Panc1 (cell line): ENCODE measurements at regions not wholly inside any gene's neighbourhood (a gene's known extent, or its start where the extent isn't known, plus 50 kb on each side); places are given as distances from the start of the nearest gene placed in this dataset.

Experiments used
- ATAC-seq: fragments of 200-7000 bp; cut with Tn5 transposase; 2 replicates; pipeline ENCODE4 v1.9.1; 2020; ENCODE audit warnings: mild to moderate bottlenecking, moderate library complexity
- BruUV-seq: library from RNA; stranded (reverse); fragments of 400-500 nt; replicated peaks from 2 replicates; lab custom pipeline; 2021; lab: Mats Ljungman, UMichigan
- CTCF ChIA-PET: fragments of 300-600 bp; sonication (Branson Sonifier 250); formaldehyde crosslinking; loops from one replicate; lab custom pipeline; 2022; ENCODE audit warnings: antibody characterized with exemption; lab: Charles Lee
- POLR2A ChIA-PET: fragments of 300-600 bp; sonication (Branson Sonifier 250); formaldehyde crosslinking; loops from one replicate; lab custom pipeline; 2022; ENCODE audit warnings: antibody characterized with exemption; lab: Charles Lee
- DNase-seq: peaks from one replicate; pipeline ENCODE4 v3.0.0-alpha.2; 2010; ENCODE audit warnings: low read depth, low spot score
- H3K27ac ChIP-seq: 2 replicates; pipeline ENCODE4 v1.5.1; 2011; ENCODE audit warnings: mild to moderate bottlenecking, low read length, inconsistent platforms
- H3K27me3 ChIP-seq: fragments of 200-500 bp; sonication (Bioruptor generic); 2 replicates; pipeline ENCODE4 v1.6.0; 2014; ENCODE audit warnings: low read length, inconsistent platforms; ENCODE audit not compliant: control insufficient read depth, insufficient read depth
- H3K36me3 ChIP-seq: fragments of 200-500 bp; sonication (Bioruptor generic); 2 replicates; pipeline ENCODE4 v1.5.1; 2014; ENCODE audit warnings: inconsistent platforms, mild to moderate bottlenecking, low read length, moderate library complexity; ENCODE audit not compliant: control insufficient read depth, insufficient read depth
- H3K4me1 ChIP-seq: 2 replicates; pipeline ENCODE4 v1.5.1; 2011; ENCODE audit warnings: inconsistent platforms, mild to moderate bottlenecking, low read length, moderate library complexity; ENCODE audit not compliant: control insufficient read depth, insufficient read depth
- H3K4me3 ChIP-seq, 2 experiments: 2 replicates each; pipeline ENCODE4 v1.5.1; 2011 to 2012; ENCODE audit warnings: low read depth in 2 of 2, low read length in 2 of 2, mild to moderate bottlenecking in 2 of 2, inconsistent platforms in 1 of 2, moderate library complexity in 1 of 2
- H3K9me3 ChIP-seq: fragments of 200-500 bp; sonication (Bioruptor generic); 2 replicates; pipeline ENCODE4 v1.5.1; 2014; ENCODE audit warnings: low read depth, mild to moderate bottlenecking, inconsistent platforms, low read length, moderate library complexity; ENCODE audit not compliant: control insufficient read depth, insufficient read depth
- CTCF ChIP-seq: fragments of 450-650 bp; IDR thresholded peaks from 2 replicates; pipeline ENCODE4 v1.5.1; 2017; ENCODE audit warnings: mild to moderate bottlenecking
- POLR2AphosphoS5 ChIP-seq: IDR thresholded peaks from 2 replicates; pipeline ENCODE4 v1.6.1; 2012; ENCODE audit warnings: mild to moderate bottlenecking, low read depth, low read length, moderate library complexity
- REST ChIP-seq, 2 experiments: IDR thresholded peaks; 2 replicates each; pipeline ENCODE4 v1.6.1; 2011 to 2012; ENCODE audit warnings: low read depth in 2 of 2, control low read depth in 1 of 2, low read length in 1 of 2, mild to moderate bottlenecking in 1 of 2, moderate library complexity in 1 of 2; ENCODE audit not compliant: insufficient read depth in 1 of 2
- SIN3A ChIP-seq: IDR thresholded peaks from 2 replicates; pipeline ENCODE4 v1.6.1; 2012; ENCODE audit warnings: low read depth, mild to moderate bottlenecking, low read length, moderate library complexity, borderline replicate concordance; ENCODE audit not compliant: insufficient read depth
- TCF7L2 ChIP-seq: IDR thresholded peaks from 2 replicates; pipeline ENCODE4 v1.6.1; 2011; ENCODE audit warnings: mild to moderate bottlenecking, low read depth, low read length, inconsistent platforms
- in situ Hi-C: cut with HindIII; loops from 2 replicates; pipeline ENCODE4 v1.10.0; 2016; ENCODE audit warnings: low sequenced_read_pairs, low pct_unique_long_range_greater_than_20kb
- intact Hi-C: fragments of 100-400 bp; cut with micrococcal nuclease; formaldehyde crosslinking; loops from one replicate; pipeline ENCODE4 v1.10.0; 2022; ENCODE audit not compliant: unreplicated experiment

- TF ChIP-seq SIN3A (no peak), TCF7L2 (no peak), POLR2AphosphoS5 (no peak), CTCF (no peak), REST (IDR thresholded peaks at IDR 0.05; ENCODE audit: insufficient read depth in 1 of 2, low read depth in 2 of 2, low read length in 1 of 2) (no peak)
- H3K4me3 ChIP-seq: no peak overlapping the region
- no peak overlapping the region for H3K27ac ChIP-seq
- no peaks in the 10 kb centered on the region for H3K27me3 ChIP-seq
- intact Hi-C loops: loop anchor here (10.0 kb wide), 1 partner anchor 386 kb away; no protein-coding TSS in a partner anchor
- H3K36me3 ChIP-seq: no peaks in the 10 kb centered on the region
- ATAC-seq (no peak), DNase-seq (no peak)
- BruUV-seq: no TSS peak
- POLR2A ChIA-PET: no interaction called here
- no peaks in the 10 kb centered on the region for H3K9me3 ChIP-seq
- in situ Hi-C loops: no loop called here
- CTCF ChIA-PET: no interaction called here
- no peaks in the 10 kb centered on the region for H3K4me1 ChIP-seq
Observed at GRCh38 chr14:45811155-45811554, 558.2 kb upstream of the MIS18BP1 start.

GRCh38 chr14:45810152-45810872, 557.3 kb upstream of the MIS18BP1 start:
- no peaks in the 10 kb centered on the region for H3K36me3 ChIP-seq
- no peaks in the 10 kb centered on the region for H3K9me3 ChIP-seq
- H3K27me3 ChIP-seq: no peaks in the 10 kb centered on the region
- POLR2A ChIA-PET: no interaction called here
- intact Hi-C loops (loop anchor here (10.0 kb wide), 1 partner anchor 386 kb away; no protein-coding TSS in a partner anchor), in situ Hi-C loops (no loop called here)
- BruUV-seq: no TSS peak
- no peak overlapping the region for H3K27ac ChIP-seq
- no peaks in the 10 kb centered on the region for H3K4me1 ChIP-seq
- no peak overlapping the region for H3K4me3 ChIP-seq
- CTCF ChIA-PET: no interaction called here
- DNase-seq: no peak
- TF ChIP-seq POLR2AphosphoS5 (no peak), CTCF (peak; percentile 8; the same call in 1 of the 2 replicates)
- ATAC-seq: no peak
